WTC11 (cell line): ENCODE measurements at regions not wholly inside any gene's neighbourhood (a gene's known extent, or its start where the extent isn't known, plus 50 kb on each side); places are given as distances from the start of the nearest gene placed in this dataset.

ENCODE experiments used
- ATAC-seq: fragments of 200-7000 bp; cut with Tn5 transposase; 2 replicates; pipeline ENCODE4 v1.10.0; 2021; ENCODE audit warnings: mild to moderate bottlenecking, moderate library complexity
- CTCF ChIA-PET: fragments of 300-600 bp; sonication (Branson Sonifier 250); formaldehyde crosslinking; loops from one replicate; lab custom pipeline; 2021; ENCODE audit warnings: antibody characterized with exemption; lab: Charles Lee
- POLR2A ChIA-PET: fragments of 350-600 bp; sonication (Branson Sonifier 250); formaldehyde crosslinking; loops from one replicate; lab custom pipeline; 2021; ENCODE audit warnings: antibody characterized with exemption; lab: Charles Lee
- DNase-seq: peaks from one replicate; pipeline ENCODE4 v3.0.0; 2021; ENCODE audit warnings: low spot score
- H3K27ac Mint-ChIP-seq: 2 replicates; pipeline ENCODE4 v1.8.0; 2021; ENCODE audit warnings: mixed read lengths
- H3K27me3 Mint-ChIP-seq: 2 replicates; pipeline ENCODE4 v1.8.0; 2021; ENCODE audit warnings: low read depth, mild to moderate bottlenecking, moderate library complexity, mixed read lengths
- H3K36me3 Mint-ChIP-seq: 2 replicates; pipeline ENCODE4 v1.8.0; 2021; ENCODE audit warnings: mixed read lengths
- H3K4me1 Mint-ChIP-seq: 2 replicates; pipeline ENCODE4 v1.8.0; 2022; ENCODE audit warnings: mixed read lengths
- H3K4me3 Mint-ChIP-seq: 2 replicates; pipeline ENCODE4 v1.8.0; 2021; ENCODE audit warnings: mild to moderate bottlenecking, moderate library complexity, mixed read lengths
- H3K9me3 Mint-ChIP-seq: 2 replicates; pipeline ENCODE4 v1.8.0; 2021; ENCODE audit warnings: mixed read lengths
- AFF4 ChIP-seq: sonication (generic); formaldehyde crosslinking; IDR thresholded peaks from 2 replicates; pipeline ENCODE4 v1.8.1; 2023; ENCODE audit warnings: mild to moderate bottlenecking, missing genetic modification reagents, borderline replicate concordance
- AR ChIP-seq: fragments of 250-450 bp; sonication (Bioruptor Pico); IDR thresholded peaks from 2 replicates; pipeline ENCODE4 v1.9.0; 2021; ENCODE audit warnings: mild to moderate bottlenecking
- CBFB ChIP-seq: sonication (generic); formaldehyde crosslinking; IDR thresholded peaks from 2 replicates; pipeline ENCODE4 v1.8.1; 2022; ENCODE audit warnings: mild to moderate bottlenecking, low read depth, missing genetic modification reagents
- CREB1 ChIP-seq: sonication (generic); formaldehyde crosslinking; IDR thresholded peaks from 2 replicates; pipeline ENCODE4 v1.8.0; 2023; ENCODE audit warnings: mild to moderate bottlenecking, missing genetic modification reagents
- ELF4 ChIP-seq: sonication (generic); formaldehyde crosslinking; IDR thresholded peaks from 2 replicates; pipeline ENCODE4 v1.8.1; 2022; ENCODE audit warnings: low read depth, mild to moderate bottlenecking, moderate library complexity, missing genetic modification reagents
- GABPB1 ChIP-seq: sonication (generic); formaldehyde crosslinking; IDR thresholded peaks from 2 replicates; pipeline ENCODE4 v1.8.1; 2023; ENCODE audit warnings: mild to moderate bottlenecking, missing genetic modification reagents
- HMGXB4 ChIP-seq: sonication (generic); formaldehyde crosslinking; IDR thresholded peaks from 2 replicates; pipeline ENCODE4 v1.8.1; 2023; ENCODE audit warnings: mild to moderate bottlenecking, moderate library complexity, missing genetic modification reagents
- MAX ChIP-seq: sonication (generic); formaldehyde crosslinking; IDR thresholded peaks from 2 replicates; pipeline ENCODE4 v1.8.0; 2022; ENCODE audit warnings: mild to moderate bottlenecking, missing genetic modification reagents
- NR1H2 ChIP-seq: sonication (generic); formaldehyde crosslinking; IDR thresholded peaks from 2 replicates; pipeline ENCODE4 v1.9.0; 2021; ENCODE audit warnings: mild to moderate bottlenecking, moderate library complexity, missing genetic modification reagents
- SP1 ChIP-seq: sonication (generic); formaldehyde crosslinking; conservative IDR thresholded peaks from 2 replicates; pipeline ENCODE4 v1.8.1; 2022; ENCODE audit warnings: missing genetic modification reagents
- USF1 ChIP-seq: sonication (generic); formaldehyde crosslinking; IDR thresholded peaks from 2 replicates; pipeline ENCODE4 v1.8.0; 2022; ENCODE audit warnings: mild to moderate bottlenecking, missing genetic modification reagents
- USF2 ChIP-seq: sonication (generic); formaldehyde crosslinking; IDR thresholded peaks from 2 replicates; pipeline ENCODE4 v1.8.1; 2023; ENCODE audit warnings: mild to moderate bottlenecking, missing genetic modification reagents, moderate library complexity
- ZBTB21 ChIP-seq: sonication (generic); formaldehyde crosslinking; IDR thresholded peaks from 2 replicates; pipeline ENCODE4 v1.8.1; 2023; ENCODE audit warnings: mild to moderate bottlenecking, missing genetic modification reagents, borderline replicate concordance
- ZNF317 ChIP-seq: sonication (generic); formaldehyde crosslinking; IDR thresholded peaks from 2 replicates; pipeline ENCODE4 v1.8.1; 2023; ENCODE audit warnings: low read depth, mild to moderate bottlenecking, moderate library complexity, missing genetic modification reagents, borderline replicate concordance
- ZNF396 ChIP-seq: fragments of 250-450 bp; sonication (Bioruptor Pico); IDR thresholded peaks from 2 replicates; pipeline ENCODE4 v1.8.0; 2021; ENCODE audit warnings: mild to moderate bottlenecking, moderate library complexity, borderline replicate concordance
- ZNF423 ChIP-seq: fragments of 250-450 bp; sonication (Bioruptor Pico); IDR thresholded peaks from 2 replicates; pipeline ENCODE4 v2.1.2; 2022; ENCODE audit warnings: mild to moderate bottlenecking, moderate library complexity
- ZNF512 ChIP-seq: sonication (generic); formaldehyde crosslinking; IDR thresholded peaks from 2 replicates; pipeline ENCODE4 v1.8.1; 2022; ENCODE audit warnings: missing genetic modification reagents, borderline replicate concordance

GRCh38 chr14:53766106-53766505 lies 190.5 kb downstream of the BMP4 start:
- DNase-seq (no peak), ATAC-seq (no peak)
- no peak overlapping the region for H3K4me3 Mint-ChIP-seq
- no peaks in the 10 kb centered on the region for H3K36me3 Mint-ChIP-seq
- ChIA-PET CTCF (no interaction called here), POLR2A (no interaction called here)
- peaks cover 16% of the 10 kb centered on the region for H3K9me3 Mint-ChIP-seq
- TF ChIP-seq AR (CRISPR knock-in tag) (no peak), MAX (CRISPR knock-in tag) (no peak)
- H3K27me3 Mint-ChIP-seq = no peaks in the 10 kb centered on the region
- no peak overlapping the region for H3K27ac Mint-ChIP-seq
- H3K4me1 Mint-ChIP-seq = no peaks in the 10 kb centered on the region

GRCh38 chr14:53764846-53765245 lies 191.8 kb downstream of the BMP4 start:
- Mint-ChIP-seq H3K36me3 (no peaks in the 10 kb centered on the region), H3K4me1 (no peaks in the 10 kb centered on the region), H3K4me3 (no peak overlapping the region), H3K27me3 (no peaks in the 10 kb centered on the region), H3K27ac (no peak overlapping the region), H3K9me3 (peaks cover 16% of the 10 kb centered on the region)
- POLR2A ChIA-PET = no interaction called here
- no peak for DNase-seq
- CTCF ChIA-PET = no interaction called here
- no peak for ATAC-seq
- no peak for TF ChIP-seq USF1 (CRISPR knock-in tag)
- no peak for TF ChIP-seq ELF4 (CRISPR knock-in tag)
- no peak for TF ChIP-seq ZNF512 (CRISPR knock-in tag)
- TF ChIP-seq USF2 (CRISPR knock-in tag) = no peak

- peaks cover 23% of the 10 kb centered on the region for H3K36me3 Mint-ChIP-seq
- H3K27ac Mint-ChIP-seq = no peak overlapping the region
- ChIA-PET CTCF (no interaction called here), POLR2A (no interaction called here)
- peaks cover 6% of the 10 kb centered on the region for H3K4me1 Mint-ChIP-seq
- no peak for DNase-seq
- H3K4me3 Mint-ChIP-seq = no peak overlapping the region
- H3K9me3 Mint-ChIP-seq = peaks cover 57% of the 10 kb centered on the region
- no peak for ATAC-seq
- H3K27me3 Mint-ChIP-seq = no peaks in the 10 kb centered on the region
- TF ChIP-seq CREB1 (CRISPR knock-in tag) (no peak), CBFB (CRISPR knock-in tag) (no peak), AFF4 (no peak), SP1 (CRISPR knock-in tag) (no peak), NR1H2 (CRISPR knock-in tag) (no peak), ZNF423 (no peak), HMGXB4 (no peak), ELF4 (CRISPR knock-in tag) (no peak), ZNF317 (CRISPR knock-in tag) (no peak), GABPB1 (CRISPR knock-in tag) (no peak), ZBTB21 (CRISPR knock-in tag) (no peak), ZNF396 (CRISPR knock-in tag) (no peak), AR (CRISPR knock-in tag) (no peak)
These were observed 198.5 kb downstream of the BMP4 start for GRCh38 chr14:53758141-53758540.
